ENCODE measurements at regions not wholly inside any gene's neighbourhood (a gene's known extent, or its start where the extent isn't known, plus 50 kb on each side); places are given as distances from the start of the nearest gene placed in this dataset.

DNA sequence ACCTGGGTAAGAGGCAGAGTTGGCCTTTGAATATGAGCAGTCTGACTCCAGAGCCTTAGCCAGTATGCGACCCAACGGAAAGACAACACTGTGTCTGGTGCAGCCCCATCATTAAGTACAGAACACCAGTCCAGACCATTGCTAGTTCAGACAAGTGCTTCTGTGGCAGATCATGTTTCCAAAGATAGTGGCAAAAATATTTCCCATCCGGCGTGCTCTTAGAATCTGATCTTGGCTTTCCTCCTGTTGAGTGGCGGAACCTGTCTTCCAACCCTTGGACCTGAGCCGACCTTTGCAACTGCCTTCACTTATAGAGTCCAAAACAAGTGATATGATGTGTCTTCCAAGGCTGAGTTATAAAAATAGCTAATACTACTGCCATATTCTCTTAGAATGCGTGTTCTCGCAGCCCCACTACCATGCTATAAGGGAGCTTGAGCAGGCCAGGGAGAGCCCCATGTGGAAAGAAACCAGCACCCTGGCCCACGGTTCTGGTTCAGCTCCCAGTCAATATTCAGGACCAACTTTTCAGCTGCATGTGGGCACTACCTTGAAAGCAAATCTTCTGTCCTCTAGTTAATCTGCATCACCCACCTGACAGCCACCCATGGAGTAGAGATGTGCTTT lies 322.4 kb upstream of the SLCO3A1 start:
- TF ChIP-seq, protein P1, sequence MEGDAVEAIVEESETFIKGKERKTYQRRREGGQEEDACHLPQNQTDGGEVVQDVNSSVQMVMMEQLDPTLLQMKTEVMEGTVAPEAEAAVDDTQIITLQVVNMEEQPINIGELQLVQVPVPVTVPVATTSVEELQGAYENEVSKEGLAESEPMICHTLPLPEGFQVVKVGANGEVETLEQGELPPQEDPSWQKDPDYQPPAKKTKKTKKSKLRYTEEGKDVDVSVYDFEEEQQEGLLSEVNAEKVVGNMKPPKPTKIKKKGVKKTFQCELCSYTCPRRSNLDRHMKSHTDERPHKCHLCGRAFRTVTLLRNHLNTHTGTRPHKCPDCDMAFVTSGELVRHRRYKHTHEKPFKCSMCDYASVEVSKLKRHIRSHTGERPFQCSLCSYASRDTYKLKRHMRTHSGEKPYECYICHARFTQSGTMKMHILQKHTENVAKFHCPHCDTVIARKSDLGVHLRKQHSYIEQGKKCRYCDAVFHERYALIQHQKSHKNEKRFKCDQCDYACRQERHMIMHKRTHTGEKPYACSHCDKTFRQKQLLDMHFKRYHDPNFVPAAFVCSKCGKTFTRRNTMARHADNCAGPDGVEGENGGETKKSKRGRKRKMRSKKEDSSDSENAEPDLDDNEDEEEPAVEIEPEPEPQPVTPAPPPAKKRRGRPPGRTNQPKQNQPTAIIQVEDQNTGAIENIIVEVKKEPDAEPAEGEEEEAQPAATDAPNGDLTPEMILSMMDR (IDR thresholded peaks at IDR 0.05) = no peak
- no peak for TF ChIP-seq POLR2A (IDR thresholded peaks at IDR 0.05)

All from body of pancreas (tissue), 4 donors.